Gastrocnemius medialis (tissue), 4 donors: ENCODE measurements at regions not wholly inside any gene's neighbourhood (a gene's known extent, or its start where the extent isn't known, plus 50 kb on each side); places are given as distances from the start of the nearest gene placed in this dataset.

Source experiments
- ATAC-seq, 2 donors: fragments of 150-250 bp; one replicate each; pipeline ENCODE4 v1.9.1; 2016
- DNase-seq, 2 donors: peaks; one replicate each; pipeline ENCODE4 v3.0.0-alpha.2; 2019
- H3K27ac ChIP-seq, 4 donors: fragments of 200-600 bp; sonication (generic); 1 replicate in 1 of 4; 2 replicates in 3 of 4; pipeline ENCODE4 v1.5.1; 2016 to 2018; ENCODE audit warnings: mild to moderate bottlenecking in 2 of 4, moderate library complexity in 1 of 4
- H3K27me3 ChIP-seq, 3 donors: fragments of 200-600 bp; sonication (generic) in 2 of 3; 1 replicate in 1 of 3; 2 replicates in 2 of 3; pipeline versions ENCODE4 v1.5.1 to v1.6.0; 2016 to 2019; ENCODE audit warnings: mild to moderate bottlenecking in 1 of 3, moderate library complexity in 1 of 3
- H3K36me3 ChIP-seq, 2 donors: fragments of 200-600 bp; sonication (generic) in 1 of 2; one replicate each; pipeline ENCODE4 v1.5.1; 2017 to 2018
- H3K4me1 ChIP-seq, 2 donors: fragments of 200-600 bp; sonication (generic) in 1 of 2; one replicate each; pipeline ENCODE4 v1.5.1; 2016 to 2017; ENCODE audit warnings: mild to moderate bottlenecking in 2 of 2
- H3K4me3 ChIP-seq, 4 donors: fragments of 200-600 bp; sonication (generic) in 3 of 4; 1 replicate in 1 of 4; 2 replicates in 3 of 4; pipeline ENCODE4 v1.5.1; 2016 to 2019; ENCODE audit warnings: mild to moderate bottlenecking in 2 of 4
- H3K9me3 ChIP-seq, 3 donors: fragments of 200-600 bp; sonication (generic) in 2 of 3; 1 replicate in 1 of 3; 2 replicates in 2 of 3; pipeline ENCODE4 v1.5.1; 2016 to 2019
- POLR2A ChIP-seq, 2 donors: fragments of 450-650 bp; IDR thresholded peaks; one replicate each; pipeline ENCODE4 v1.6.1; 2017; ENCODE audit warnings: antibody characterized with exemption in 2 of 2, mild to moderate bottlenecking in 2 of 2, moderate library complexity in 2 of 2
- in situ Hi-C, 4 donors: fragments of 200-750 bp; cut with MboI; loops; one replicate each; pipeline versions ENCODE4 v1.15.0 to v1.8.0; 2017; ENCODE audit warnings: low sequenced_read_pairs in 4 of 4
- intact Hi-C: fragments of 100-400 bp; cut with DNase I; formaldehyde crosslinking; loops from one replicate; pipeline ENCODE4 v1.15.1; 2023; ENCODE audit warnings: low total_unique reads
- TF ChIP-seq, protein P1 (sequence below), 5 experiments: fragments of 450-650 bp in 3 of 5; fragments of 200-600 bp in 2 of 5; sonication (generic) in 2 of 5; IDR thresholded peaks in 4 of 5; conservative IDR thresholded peaks in 1 of 5; 1 replicate in 4 of 5; 2 replicates in 1 of 5; pipeline ENCODE4 v1.5.1; 2016 to 2019; ENCODE audit warnings: antibody characterized with exemption in 5 of 5, mild to moderate bottlenecking in 3 of 5, moderate library complexity in 3 of 5

- intact Hi-C loops: no loop called here
- DNase-seq (no peak), ATAC-seq (no peak)
- Histone ChIP-seq H3K27me3 (no peaks in the 10 kb centered on the region), H3K4me1 (peaks cover 2 to 8% of the 10 kb centered on the region in 2 donors), H3K9me3 (no peaks in the 10 kb centered on the region), H3K4me3 (no peak overlapping the region), H3K27ac (no peak overlapping the region), H3K36me3 (no peaks in the 10 kb centered on the region)
- TF ChIP-seq POLR2A (IDR thresholded peaks at IDR 0.05): no peak
- TF ChIP-seq, protein P1, sequence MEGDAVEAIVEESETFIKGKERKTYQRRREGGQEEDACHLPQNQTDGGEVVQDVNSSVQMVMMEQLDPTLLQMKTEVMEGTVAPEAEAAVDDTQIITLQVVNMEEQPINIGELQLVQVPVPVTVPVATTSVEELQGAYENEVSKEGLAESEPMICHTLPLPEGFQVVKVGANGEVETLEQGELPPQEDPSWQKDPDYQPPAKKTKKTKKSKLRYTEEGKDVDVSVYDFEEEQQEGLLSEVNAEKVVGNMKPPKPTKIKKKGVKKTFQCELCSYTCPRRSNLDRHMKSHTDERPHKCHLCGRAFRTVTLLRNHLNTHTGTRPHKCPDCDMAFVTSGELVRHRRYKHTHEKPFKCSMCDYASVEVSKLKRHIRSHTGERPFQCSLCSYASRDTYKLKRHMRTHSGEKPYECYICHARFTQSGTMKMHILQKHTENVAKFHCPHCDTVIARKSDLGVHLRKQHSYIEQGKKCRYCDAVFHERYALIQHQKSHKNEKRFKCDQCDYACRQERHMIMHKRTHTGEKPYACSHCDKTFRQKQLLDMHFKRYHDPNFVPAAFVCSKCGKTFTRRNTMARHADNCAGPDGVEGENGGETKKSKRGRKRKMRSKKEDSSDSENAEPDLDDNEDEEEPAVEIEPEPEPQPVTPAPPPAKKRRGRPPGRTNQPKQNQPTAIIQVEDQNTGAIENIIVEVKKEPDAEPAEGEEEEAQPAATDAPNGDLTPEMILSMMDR (IDR thresholded peaks at IDR 0.05 in 4 of 5, conservative IDR thresholded peaks at IDR 0.05 in 1 of 5): no peak
- in situ Hi-C loops: no loop called here
Observed at GRCh38 chr6:134740027-134740373, 209.9 kb downstream of the ALDH8A1 start.

DNA sequence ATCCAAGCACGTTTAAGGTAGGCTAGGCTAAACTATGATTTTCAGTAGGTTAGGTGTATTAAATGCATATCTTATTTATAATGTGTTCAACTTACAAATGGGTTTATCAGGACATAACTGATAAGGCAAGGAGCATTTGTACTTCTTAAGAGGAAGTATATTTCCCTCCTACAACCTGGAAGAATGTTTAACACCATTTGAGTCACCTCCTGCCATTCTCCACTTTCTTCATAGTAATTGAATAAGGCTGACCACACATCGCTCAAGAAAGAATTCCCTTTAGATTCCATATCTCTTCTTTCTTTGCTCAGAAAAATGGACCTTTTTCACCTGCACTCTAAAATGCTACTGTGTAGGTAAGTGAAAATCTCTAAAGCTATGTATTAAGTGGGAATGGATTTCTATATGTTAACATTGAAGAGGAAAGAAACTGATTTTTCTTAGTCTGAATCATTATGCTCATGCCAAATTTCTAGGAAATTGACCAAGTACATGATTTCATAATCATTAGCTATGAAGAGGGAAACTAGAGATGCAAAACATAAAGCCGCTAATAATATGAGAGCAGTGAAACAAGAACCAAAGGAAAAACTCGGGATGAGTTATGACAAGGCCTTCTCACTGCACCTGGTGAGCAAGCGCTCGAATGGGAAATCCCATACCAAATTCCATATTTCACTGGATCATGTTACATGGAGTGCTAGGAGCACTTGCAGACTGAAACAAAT is 210.4 kb downstream of the ALDH8A1 start:
- Histone ChIP-seq H3K36me3 (no peaks in the 10 kb centered on the region), H3K9me3 (no peaks in the 10 kb centered on the region), H3K4me1 (peaks cover 2 to 8% of the 10 kb centered on the region in 2 donors), H3K4me3 (no peak overlapping the region), H3K27ac (no peak overlapping the region), H3K27me3 (no peaks in the 10 kb centered on the region)
- in situ Hi-C loops (no loop called here), intact Hi-C loops (no loop called here)
- ATAC-seq (peak; percentile 64 to 86), DNase-seq (no peak)
- TF ChIP-seq, protein P1 (IDR thresholded peaks at IDR 0.05 in 4 of 5, conservative IDR thresholded peaks at IDR 0.05 in 1 of 5): no peak
- no peak for TF ChIP-seq POLR2A (IDR thresholded peaks at IDR 0.05)

DNA sequence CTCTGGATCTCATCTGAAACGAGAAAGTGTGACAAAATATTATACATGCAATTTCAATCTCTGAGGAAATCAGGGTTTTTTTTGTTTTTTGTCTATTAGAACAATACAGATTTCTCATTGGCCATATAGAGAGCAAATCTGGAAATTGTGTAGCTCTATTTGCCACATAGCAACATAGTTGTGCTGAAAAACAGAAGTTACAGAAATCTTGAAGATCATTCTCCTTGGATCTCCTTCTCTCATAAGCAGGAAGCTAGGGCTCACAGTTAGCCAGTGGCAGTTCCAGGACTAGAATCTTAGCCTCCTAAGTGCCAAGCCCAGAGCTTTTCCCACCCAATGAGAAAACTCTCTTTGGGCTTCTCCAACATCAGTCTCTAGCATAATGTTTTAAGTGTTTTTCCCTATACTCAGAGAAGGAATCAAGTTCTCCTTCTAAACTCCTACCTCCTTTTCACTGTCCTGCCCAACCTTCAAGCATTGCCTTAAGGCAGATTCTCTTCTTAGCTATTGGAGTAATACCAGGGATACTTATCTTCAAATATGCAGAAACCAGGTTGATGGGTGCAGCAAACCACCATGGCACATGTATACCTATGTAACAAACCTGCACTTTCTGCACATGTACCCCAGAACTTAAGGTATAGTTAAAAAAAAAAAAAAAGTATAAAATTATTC is 211.6 kb downstream of the ALDH8A1 start:
- H3K27ac ChIP-seq: no peak overlapping the region
- DNase-seq (no peak), ATAC-seq (no peak)
- TF ChIP-seq POLR2A (IDR thresholded peaks at IDR 0.05): no peak
- no peaks in the 10 kb centered on the region for H3K36me3 ChIP-seq
- in situ Hi-C loops: no loop called here
- peaks cover 2 to 8% of the 10 kb centered on the region in 2 donors for H3K4me1 ChIP-seq
- H3K9me3 ChIP-seq: no peaks in the 10 kb centered on the region
- H3K27me3 ChIP-seq: no peaks in the 10 kb centered on the region
- intact Hi-C loops: no loop called here
- H3K4me3 ChIP-seq: no peak overlapping the region

- H3K4me3 ChIP-seq: no peak overlapping the region
- H3K36me3 ChIP-seq: no peaks in the 10 kb centered on the region
- no peaks in the 10 kb centered on the region for H3K27me3 ChIP-seq
- H3K27ac ChIP-seq: no peak overlapping the region
- DNase-seq: no peak
- H3K4me1 ChIP-seq: peaks cover 2 to 3% of the 10 kb centered on the region in 2 donors
- in situ Hi-C loops: no loop called here
- ATAC-seq: no peak
- H3K9me3 ChIP-seq: no peaks in the 10 kb centered on the region
- intact Hi-C loops: no loop called here
- TF ChIP-seq, protein P1 (IDR thresholded peaks at IDR 0.05 in 4 of 5, conservative IDR thresholded peaks at IDR 0.05 in 1 of 5): no peak
- TF ChIP-seq POLR2A (IDR thresholded peaks at IDR 0.05): no peak
Observed at GRCh38 chr6:134735461-134735860, 214.4 kb downstream of the ALDH8A1 start.

DNA sequence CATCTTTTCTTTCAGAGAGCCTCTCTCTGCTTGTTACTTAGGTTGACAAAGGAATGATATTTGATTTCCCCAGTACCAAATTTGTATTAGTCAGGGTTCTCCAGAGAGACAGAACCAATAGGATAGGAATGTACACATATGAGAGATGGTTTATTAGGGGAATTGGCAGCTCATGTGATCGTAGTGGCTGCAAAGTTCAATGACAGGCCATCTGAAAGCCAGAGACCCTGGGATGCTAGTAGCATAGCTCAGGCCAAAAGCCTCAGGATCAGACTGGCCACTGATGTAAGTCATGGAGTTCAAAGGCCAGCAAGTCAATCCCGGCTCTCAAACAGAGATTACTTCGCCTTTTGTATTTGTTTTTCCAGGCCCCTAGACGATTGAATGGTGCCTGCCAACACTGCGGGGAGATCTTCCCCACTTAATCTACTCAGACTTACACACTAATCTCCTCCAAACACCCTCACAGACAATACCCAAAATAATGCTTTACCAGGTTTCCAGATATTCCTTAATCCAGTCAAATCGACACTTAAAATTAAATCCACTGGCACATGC is 215.5 kb downstream of the ALDH8A1 start:
- H3K4me3 ChIP-seq: no peak overlapping the region
- ATAC-seq: no peak
- TF ChIP-seq POLR2A (IDR thresholded peaks at IDR 0.05): no peak
- H3K27ac ChIP-seq: no peak overlapping the region
- H3K27me3 ChIP-seq: no peaks in the 10 kb centered on the region
- H3K36me3 ChIP-seq: no peaks in the 10 kb centered on the region
- DNase-seq: no peak
- in situ Hi-C loops: no loop called here
- intact Hi-C loops: no loop called here
- H3K4me1 ChIP-seq: no peaks in the 10 kb centered on the region
- no peaks in the 10 kb centered on the region for H3K9me3 ChIP-seq
